ENCODE measurements at regions not wholly inside any gene's neighbourhood (a gene's known extent, or its start where the extent isn't known, plus 50 kb on each side); places are given as distances from the start of the nearest gene placed in this dataset.

- Histone ChIP-seq H3K4me2 (ENCODE audit: low read depth, low read length, poor library complexity, severe bottlenecking) (no peak overlapping the region), H3K4me3 (ENCODE audit: low read length, poor library complexity, severe bottlenecking) (no peak overlapping the region), H2AFZ (ENCODE audit: low read length) (no peak overlapping the region), H3K4me1 (ENCODE audit: insufficient read depth, low read length, poor library complexity, severe bottlenecking) (no peaks in the 10 kb centered on the region), H3K36me3 (ENCODE audit: insufficient read depth, low read length) (no peaks in the 10 kb centered on the region), H3K9me2 (replicated peaks; ENCODE audit: low read depth, low read length) (no peaks in the 10 kb centered on the region), H3F3A (ENCODE audit: low read depth) (no peaks in the 10 kb centered on the region), H3K9me3 (ENCODE audit: insufficient read depth, low read depth, low read length) (no peaks in the 10 kb centered on the region), H3K9ac (ENCODE audit: low read depth, low read length, poor library complexity, severe bottlenecking) (no peak overlapping the region), H4K20me1 (ENCODE audit: insufficient read depth, low read length, poor library complexity, severe bottlenecking) (no peaks in the 10 kb centered on the region), H3K79me2 (ENCODE audit: insufficient read depth, low read length) (no peaks in the 10 kb centered on the region), H3K27me3 (ENCODE audit: insufficient read depth, low read length, poor library complexity, severe bottlenecking) (no peaks in the 10 kb centered on the region)
- TF ChIP-seq EZH2phosphoT487 (IDR thresholded peaks at IDR 0.05; ENCODE audit: borderline replicate concordance) (no peak), CTCF (conservative IDR thresholded peaks at IDR 0.05; ENCODE audit: low read length) (no peak)
Observed at GRCh38 chr2:81061016-81061415, 756.5 kb upstream of the LRRTM1 start.

- Histone ChIP-seq H3K4me1 (ENCODE audit: insufficient read depth, low read length, poor library complexity, severe bottlenecking) (no peaks in the 10 kb centered on the region), H3K79me2 (ENCODE audit: insufficient read depth, low read length) (no peaks in the 10 kb centered on the region), H3K9ac (ENCODE audit: low read depth, low read length, poor library complexity, severe bottlenecking) (no peak overlapping the region), H3K36me3 (ENCODE audit: insufficient read depth, low read length) (no peaks in the 10 kb centered on the region), H3K9me2 (replicated peaks; ENCODE audit: low read depth, low read length) (no peaks in the 10 kb centered on the region), H3K27me3 (ENCODE audit: insufficient read depth, low read length, poor library complexity, severe bottlenecking) (no peaks in the 10 kb centered on the region), H3K9me3 (ENCODE audit: insufficient read depth, low read depth, low read length) (no peaks in the 10 kb centered on the region), H2AFZ (ENCODE audit: low read length) (no peak overlapping the region), H3K4me3 (ENCODE audit: low read length, poor library complexity, severe bottlenecking) (no peak overlapping the region), H3F3A (ENCODE audit: low read depth) (no peaks in the 10 kb centered on the region), H4K20me1 (ENCODE audit: insufficient read depth, low read length, poor library complexity, severe bottlenecking) (no peaks in the 10 kb centered on the region), H3K4me2 (ENCODE audit: low read depth, low read length, poor library complexity, severe bottlenecking) (no peak overlapping the region)
- TF ChIP-seq EZH2phosphoT487 (IDR thresholded peaks at IDR 0.05; ENCODE audit: borderline replicate concordance) (no peak), CTCF (conservative IDR thresholded peaks at IDR 0.05; ENCODE audit: low read length) (no peak)
Observed at GRCh38 chr2:81050580-81051095, 746.1 kb upstream of the LRRTM1 start.

- Histone ChIP-seq H4K20me1 (ENCODE audit: insufficient read depth, low read length, poor library complexity, severe bottlenecking) (no peaks in the 10 kb centered on the region), H3K9me3 (ENCODE audit: insufficient read depth, low read depth, low read length) (no peaks in the 10 kb centered on the region), H3K27me3 (ENCODE audit: insufficient read depth, low read length, poor library complexity, severe bottlenecking) (no peaks in the 10 kb centered on the region), H2AFZ (ENCODE audit: low read length) (no peak overlapping the region), H3K79me2 (ENCODE audit: insufficient read depth, low read length) (no peaks in the 10 kb centered on the region), H3K4me2 (ENCODE audit: low read depth, low read length, poor library complexity, severe bottlenecking) (no peak overlapping the region), H3F3A (ENCODE audit: low read depth) (no peaks in the 10 kb centered on the region), H3K4me1 (ENCODE audit: insufficient read depth, low read length, poor library complexity, severe bottlenecking) (no peaks in the 10 kb centered on the region), H3K36me3 (ENCODE audit: insufficient read depth, low read length) (no peaks in the 10 kb centered on the region), H3K9ac (ENCODE audit: low read depth, low read length, poor library complexity, severe bottlenecking) (no peak overlapping the region), H3K9me2 (replicated peaks; ENCODE audit: low read depth, low read length) (no peaks in the 10 kb centered on the region), H3K4me3 (ENCODE audit: low read length, poor library complexity, severe bottlenecking) (no peak overlapping the region)
- TF ChIP-seq EZH2phosphoT487 (IDR thresholded peaks at IDR 0.05; ENCODE audit: borderline replicate concordance) (no peak), CTCF (conservative IDR thresholded peaks at IDR 0.05; ENCODE audit: low read length) (no peak)
Observed at GRCh38 chr2:81043681-81044080, 739.1 kb upstream of the LRRTM1 start.

Data from Loucy (cell line).